HCT116 (cell line): ENCODE measurements at regions not wholly inside any gene's neighbourhood (a gene's known extent, or its start where the extent isn't known, plus 50 kb on each side); places are given as distances from the start of the nearest gene placed in this dataset.

Experiments
- ATAC-seq: fragments of 200-7000 bp; cut with Tn5 transposase; 2 replicates; pipeline ENCODE4 v1.9.1; 2020; ENCODE audit warnings: mild to moderate bottlenecking, moderate library complexity
- BruUV-seq: library from RNA; stranded (reverse); fragments of 400-500 nt; replicated peaks from 2 replicates; lab custom pipeline; 2021; lab: Mats Ljungman, UMichigan
- CTCF ChIA-PET: fragments of 300-600 bp; sonication (Branson Sonifier 250); formaldehyde crosslinking; loops from one replicate; lab custom pipeline; 2021; ENCODE audit warnings: antibody characterized with exemption; lab: Charles Lee
- POLR2A ChIA-PET: fragments of 300-600, 350-600 bp; sonication (Branson Sonifier 250); formaldehyde crosslinking; loops from one replicate; lab custom pipeline; 2021; ENCODE audit warnings: antibody characterized with exemption; lab: Charles Lee
- RAD21 ChIA-PET, 2 experiments: fragments of 300-600 bp; sonication (Branson Sonifier 250); formaldehyde crosslinking; loops; one replicate each; lab custom pipeline; 2023; ENCODE audit warnings: low total read pairs in 2 of 2; ENCODE audit not compliant: uncharacterized antibody in 2 of 2, unreplicated experiment in 2 of 2, low non-redundant PET in 1 of 2; lab: Charles Lee
- DNase-seq: peaks from one replicate; pipeline ENCODE4 v3.0.0-alpha.2; 2010; ENCODE audit warnings: low read depth, low spot score
- H2AFZ ChIP-seq: fragments of 200-600 bp; shearing (Covaris generic), sonication (generic); 2 replicates; pipeline ENCODE4 v1.6.1; 2017; ENCODE audit warnings: low read depth, mixed run types, mixed read lengths, antibody characterized with exemption, low read length; ENCODE audit not compliant: poor library complexity, severe bottlenecking
- H3K27ac ChIP-seq: 2 replicates; pipeline ENCODE4 v1.5.1; 2012; ENCODE audit warnings: low read depth, low read length
- H3K27me3 ChIP-seq: fragments of 200-600 bp; sonication (generic); 2 replicates; pipeline ENCODE4 v1.6.1; 2016; ENCODE audit warnings: mixed run types, low read length, mixed read lengths; ENCODE audit not compliant: insufficient read depth
- H3K36me3 ChIP-seq, 2 experiments: fragments of 200-500 bp in 1 of 2; fragments of 200-600 bp in 1 of 2; sonication (Bioruptor generic) in 1 of 2; sonication (generic) in 1 of 2; 2 replicates each; pipeline versions ENCODE4 v1.5.1 to v1.6.1; 2014 to 2016; ENCODE audit warnings: low read length in 2 of 2, inconsistent platforms in 1 of 2, mixed read lengths in 1 of 2, mixed run types in 1 of 2; ENCODE audit not compliant: insufficient read depth in 2 of 2, control insufficient read depth in 1 of 2
- H3K4me1 ChIP-seq, 2 experiments: fragments of 200-600 bp in 1 of 2; sonication (generic) in 1 of 2; 2 replicates each; pipeline versions ENCODE4 v1.5.1 to v1.6.1; 2012 to 2017; ENCODE audit warnings: low read length in 2 of 2, inconsistent platforms in 1 of 2, mild to moderate bottlenecking in 1 of 2, mixed read lengths in 1 of 2, mixed run types in 1 of 2, moderate library complexity in 1 of 2; ENCODE audit not compliant: insufficient read depth in 2 of 2, control insufficient read depth in 1 of 2
- H3K4me2 ChIP-seq: fragments of 200-600 bp; sonication (generic); 2 replicates; pipeline ENCODE4 v1.6.1; 2017; ENCODE audit warnings: mixed run types, low read length, mixed read lengths
- H3K4me3 ChIP-seq, 2 experiments: fragments of 200-600 bp in 1 of 2; sonication (generic) in 1 of 2; replicated peaks in 1 of 2; 2 replicates each; pipeline ENCODE4 v1.5.1; 2011 to 2016; ENCODE audit warnings: low read length in 2 of 2, control low read depth in 1 of 2, low read depth in 1 of 2, mild to moderate bottlenecking in 1 of 2, mixed read lengths in 1 of 2, mixed run types in 1 of 2
- H3K79me2 ChIP-seq: fragments of 200-600 bp; sonication (generic); 2 replicates; pipeline ENCODE4 v1.6.1; 2017; ENCODE audit warnings: mild to moderate bottlenecking, mixed run types, low read length, moderate library complexity, mixed read lengths; ENCODE audit not compliant: insufficient read depth
- H3K9ac ChIP-seq: fragments of 200-600 bp; sonication (generic); 2 replicates; pipeline ENCODE4 v1.6.1; 2016; ENCODE audit warnings: low read length, mixed read lengths
- H3K9me2 ChIP-seq: fragments of 200-600 bp; sonication (generic), shearing (Covaris generic); 2 replicates; pipeline ENCODE4 v1.6.1; 2017; ENCODE audit warnings: mixed run types, mild to moderate bottlenecking, moderate library complexity; ENCODE audit not compliant: insufficient read depth
- H3K9me3 ChIP-seq, 2 experiments: fragments of 200-500 bp in 1 of 2; fragments of 200-600 bp in 1 of 2; sonication (Bioruptor generic) in 1 of 2; sonication (generic) in 1 of 2; 2 replicates each; pipeline ENCODE4 v1.6.1; 2014 to 2017; ENCODE audit warnings: low read length in 2 of 2, mixed read lengths in 2 of 2, inconsistent platforms in 1 of 2, low read depth in 1 of 2, mild to moderate bottlenecking in 1 of 2, mixed run types in 1 of 2, moderate library complexity in 1 of 2; ENCODE audit not compliant: control insufficient read depth in 1 of 2, insufficient read depth in 1 of 2
- H4K20me1 ChIP-seq: fragments of 200-600 bp; sonication (generic), shearing (Covaris generic); 2 replicates; pipeline ENCODE4 v1.6.1; 2017; ENCODE audit warnings: mixed run types, mild to moderate bottlenecking, moderate library complexity; ENCODE audit not compliant: insufficient read depth
- CBX3 ChIP-seq: IDR thresholded peaks from 2 replicates; pipeline ENCODE4 v1.6.1; 2012; ENCODE audit warnings: low read depth
- EGR1 ChIP-seq: IDR thresholded peaks from 2 replicates; pipeline ENCODE4 v1.6.1; 2012; ENCODE audit warnings: low read depth
- ELF1 ChIP-seq: IDR thresholded peaks from 2 replicates; pipeline ENCODE4 v1.6.1; 2012; ENCODE audit warnings: low read depth, borderline replicate concordance
- EZH2 ChIP-seq: fragments of 200-600 bp; sonication (generic); IDR thresholded peaks from 2 replicates; pipeline ENCODE4 v1.6.1; 2017; ENCODE audit warnings: antibody characterized with exemption, mixed run types
- EZH2phosphoT487 ChIP-seq: fragments of 200-600 bp; IDR thresholded peaks from 2 replicates; pipeline ENCODE4 v1.6.1; 2018; ENCODE audit warnings: antibody characterized with exemption, borderline replicate concordance
- FOSL1 ChIP-seq: IDR thresholded peaks from 2 replicates; pipeline ENCODE4 v1.6.1; 2012; ENCODE audit warnings: low read depth
- JUND ChIP-seq: IDR thresholded peaks from 2 replicates; pipeline ENCODE4 v1.6.1; 2012
- POLR2A ChIP-seq: IDR thresholded peaks from 2 replicates; pipeline ENCODE4 v1.7.0; 2011; ENCODE audit warnings: borderline replicate concordance; ENCODE audit not compliant: insufficient read depth, insufficient read length; ENCODE audit errors: extremely low read depth
- POLR2AphosphoS5 ChIP-seq: IDR thresholded peaks from 2 replicates; pipeline ENCODE4 v1.6.1; 2011; ENCODE audit warnings: mild to moderate bottlenecking, low read depth, low read length, moderate library complexity
- RAD21 ChIP-seq: IDR thresholded peaks from 2 replicates; pipeline ENCODE4 v1.6.1; 2012; ENCODE audit warnings: low read depth, mild to moderate bottlenecking
- SP1 ChIP-seq: IDR thresholded peaks from 2 replicates; pipeline ENCODE4 v1.6.1; 2012; ENCODE audit warnings: low read depth
- SRF ChIP-seq: IDR thresholded peaks from 2 replicates; pipeline ENCODE4 v1.6.1; 2012; ENCODE audit warnings: low read depth
- TCF7L2 ChIP-seq: IDR thresholded peaks from 2 replicates; pipeline ENCODE4 v1.7.0; 2011; ENCODE audit warnings: borderline replicate concordance, inconsistent platforms; ENCODE audit not compliant: insufficient read depth, insufficient read length; ENCODE audit errors: extremely low read depth
- YY1 ChIP-seq: IDR thresholded peaks from 2 replicates; pipeline ENCODE4 v1.6.1; 2011; ENCODE audit warnings: low read length, low read depth, moderate library complexity, mild to moderate bottlenecking; ENCODE audit not compliant: insufficient replicate concordance; ENCODE audit errors: extremely low read depth
- ZNF274 ChIP-seq: fragments of 200-500 bp; sonication (Bioruptor generic); IDR thresholded peaks from 2 replicates; pipeline ENCODE4 v1.6.1; 2014; ENCODE audit warnings: mild to moderate bottlenecking, low read depth, low read length, inconsistent platforms
- intact Hi-C: fragments of 100-400 bp; cut with micrococcal nuclease; formaldehyde crosslinking; loops from 2 replicates; pipeline ENCODE4 v1.10.0; 2022
- TF ChIP-seq, protein P1 (sequence below): IDR thresholded peaks from 2 replicates; pipeline ENCODE4 v1.6.1; 2012

DNA sequence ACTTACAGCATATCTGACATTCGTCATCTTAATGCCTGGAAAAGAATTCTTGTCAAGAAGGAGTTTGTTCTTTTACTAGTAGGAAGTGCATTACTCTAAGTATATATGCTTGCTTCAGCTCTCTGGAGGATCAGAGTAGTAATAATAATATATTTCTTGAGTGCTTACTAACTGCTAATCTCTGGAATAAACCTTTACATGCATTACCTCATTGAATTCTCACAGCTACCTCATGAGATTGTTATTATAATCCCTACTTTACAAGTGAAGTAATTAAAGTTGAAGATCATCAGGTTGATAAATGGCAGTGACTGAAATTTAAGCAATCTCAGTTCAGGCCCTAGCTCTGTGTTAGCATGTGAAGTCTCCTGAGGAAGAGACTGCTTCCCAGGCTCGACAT lies 115.0 kb upstream of the PDE5A start:
- H3K9ac ChIP-seq: no peak overlapping the region
- ChIA-PET RAD21 (no interaction called here), CTCF (no interaction called here), POLR2A (no interaction called here)
- no peak overlapping the region for H3K27ac ChIP-seq
- no peaks in the 10 kb centered on the region for H3K27me3 ChIP-seq
- H3K4me1 ChIP-seq: no peaks in the 10 kb centered on the region
- no peak overlapping the region for H3K4me3 ChIP-seq
- H3K79me2 ChIP-seq: no peaks in the 10 kb centered on the region
- H2AFZ ChIP-seq: no peak overlapping the region
- no peaks in the 10 kb centered on the region for H3K36me3 ChIP-seq
- no peak overlapping the region for H3K4me2 ChIP-seq
- no peaks in the 10 kb centered on the region for H3K9me2 ChIP-seq
- no TSS peak for BruUV-seq
- no peak for ATAC-seq
- TF ChIP-seq EZH2 (no peak), EZH2phosphoT487 (no peak), POLR2A (no peak), ELF1 (no peak), EGR1 (no peak), YY1 (no peak), CBX3 (no peak), SRF (no peak), TCF7L2 (no peak), POLR2AphosphoS5 (no peak), RAD21 (no peak), FOSL1 (no peak), JUND (no peak), ZNF274 (no peak), SP1 (no peak)
- TF ChIP-seq, protein P1, sequence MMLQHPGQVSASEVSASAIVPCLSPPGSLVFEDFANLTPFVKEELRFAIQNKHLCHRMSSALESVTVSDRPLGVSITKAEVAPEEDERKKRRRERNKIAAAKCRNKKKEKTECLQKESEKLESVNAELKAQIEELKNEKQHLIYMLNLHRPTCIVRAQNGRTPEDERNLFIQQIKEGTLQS: no peak
- TF ChIP-seq, all 23 proteins: peak for 0
- intact Hi-C loops: no loop called here
- DNase-seq: no peak
- Histone ChIP-seq H4K20me1 (no peaks in the 10 kb centered on the region), H3K9me3 (no peaks in the 10 kb centered on the region)
